T follicular helper cell (primary cell): ENCODE measurements at regions not wholly inside any gene's neighbourhood (a gene's known extent, or its start where the extent isn't known, plus 50 kb on each side); places are given as distances from the start of the nearest gene placed in this dataset.

Experiments
- DNase-seq: peaks from one replicate; pipeline ENCODE4 v3.0.0-alpha.2; 2020; ENCODE audit warnings: low read depth

DNA sequence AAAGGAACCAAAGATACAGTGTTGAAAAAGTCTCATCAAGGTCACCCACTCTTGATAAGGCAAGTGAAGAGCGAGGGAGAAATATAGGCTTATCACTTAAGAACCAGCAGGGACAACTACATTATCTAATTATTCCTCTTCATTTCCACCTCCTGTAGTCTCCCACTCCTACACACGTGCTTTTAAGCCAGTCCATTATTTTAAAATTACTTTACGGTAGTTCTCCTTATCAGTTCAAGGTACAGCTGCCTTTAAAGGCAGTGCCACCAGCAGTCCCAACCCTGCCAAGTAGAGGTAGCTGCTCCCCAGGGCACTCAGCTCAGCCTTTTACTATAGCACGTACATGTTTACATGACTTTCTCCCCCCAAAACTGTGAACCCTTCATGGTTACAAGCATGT, 161.5 kb upstream of the BLID start:
- DNase-seq = no peak

DNA sequence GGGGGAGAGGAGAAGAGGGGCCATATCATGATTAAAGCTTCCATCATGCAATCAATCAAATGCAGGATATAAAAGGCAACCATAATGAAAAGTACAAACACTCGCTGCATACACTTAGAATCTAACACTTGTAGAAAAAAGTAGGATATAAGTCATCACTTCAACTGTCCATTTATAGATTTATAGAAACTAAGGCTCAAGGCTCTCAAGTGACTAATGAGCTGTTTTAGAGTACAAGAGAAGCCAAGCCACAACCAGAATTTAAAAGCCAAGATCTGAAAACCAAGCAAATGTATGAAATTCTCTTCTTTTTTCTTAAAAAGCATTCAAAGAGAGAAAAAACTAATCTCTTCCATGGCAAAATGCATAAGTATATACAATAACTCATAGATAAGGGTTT, 160.2 kb upstream of the BLID start:
- DNase-seq = no peak

DNA sequence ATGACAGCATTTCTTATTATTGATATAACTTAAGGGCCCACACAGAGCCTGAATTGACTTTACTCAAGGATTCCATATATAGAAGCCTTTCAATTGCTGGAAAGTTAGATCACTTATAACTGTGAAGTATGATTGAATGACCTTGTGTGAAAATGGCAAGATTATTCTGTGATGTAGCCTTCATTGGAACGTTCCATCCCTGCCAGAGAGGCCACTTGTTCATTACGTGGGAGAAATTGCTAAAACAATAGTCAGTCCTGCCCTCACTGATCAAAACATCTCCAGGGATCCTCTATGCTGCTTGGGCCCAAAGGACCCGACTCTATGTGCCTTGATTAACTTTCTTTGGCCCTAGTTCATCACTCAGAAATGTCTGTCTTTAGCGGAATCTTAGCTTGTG, 159.5 kb upstream of the BLID start:
- no peak for DNase-seq

DNA sequence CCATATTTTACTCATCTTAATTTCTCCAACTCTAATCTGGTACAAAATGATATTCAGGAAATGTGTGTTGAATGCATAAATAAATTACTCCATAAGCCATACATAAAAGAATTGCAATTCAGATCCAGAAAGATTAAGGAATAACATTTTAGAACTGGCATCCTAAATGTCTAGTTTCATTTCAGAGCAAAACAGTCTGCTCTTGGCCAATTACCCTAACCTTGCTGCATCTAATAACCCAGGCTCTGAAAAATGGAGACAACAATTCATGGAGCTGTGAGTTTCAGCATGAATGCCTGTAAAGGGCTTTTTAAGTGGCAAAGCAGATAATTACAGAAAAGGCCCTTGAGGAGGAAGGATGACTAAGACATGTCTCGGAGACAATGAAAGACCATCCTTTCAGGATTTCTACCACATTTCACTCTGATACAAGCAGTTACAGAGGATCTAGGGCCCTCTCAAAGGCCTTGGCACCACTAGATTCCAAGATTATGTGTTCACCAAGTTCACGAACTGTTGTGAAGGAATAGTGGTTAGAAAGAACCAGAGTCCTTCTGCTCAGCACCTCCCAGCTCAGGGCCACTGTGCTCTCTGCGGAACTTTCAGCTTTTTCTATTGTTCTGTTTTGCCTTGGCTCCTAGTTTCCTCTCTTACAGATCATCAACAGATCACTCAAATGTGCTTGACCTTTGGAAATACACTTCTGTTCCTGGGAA, 157.6 kb upstream of the BLID start:
- DNase-seq = no peak

DNA sequence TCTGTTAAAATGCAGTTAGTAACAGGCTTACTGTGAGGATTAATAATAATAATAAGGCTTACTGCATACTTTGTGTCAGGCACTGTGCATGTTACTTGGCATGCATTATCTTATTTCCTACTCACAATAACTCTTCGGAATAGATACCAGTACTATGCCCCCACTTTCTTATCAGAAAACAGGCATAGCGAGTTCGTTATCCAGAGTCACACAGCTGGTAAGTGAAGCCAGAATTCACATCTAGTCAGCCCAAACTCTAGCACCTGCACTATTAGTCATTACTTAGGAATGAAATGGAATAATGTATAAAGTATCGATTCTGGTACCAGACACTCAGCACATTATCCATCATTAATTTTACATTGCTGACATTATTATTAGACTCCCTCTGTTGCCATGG, 155.7 kb upstream of the BLID start:
- no peak for DNase-seq

DNA sequence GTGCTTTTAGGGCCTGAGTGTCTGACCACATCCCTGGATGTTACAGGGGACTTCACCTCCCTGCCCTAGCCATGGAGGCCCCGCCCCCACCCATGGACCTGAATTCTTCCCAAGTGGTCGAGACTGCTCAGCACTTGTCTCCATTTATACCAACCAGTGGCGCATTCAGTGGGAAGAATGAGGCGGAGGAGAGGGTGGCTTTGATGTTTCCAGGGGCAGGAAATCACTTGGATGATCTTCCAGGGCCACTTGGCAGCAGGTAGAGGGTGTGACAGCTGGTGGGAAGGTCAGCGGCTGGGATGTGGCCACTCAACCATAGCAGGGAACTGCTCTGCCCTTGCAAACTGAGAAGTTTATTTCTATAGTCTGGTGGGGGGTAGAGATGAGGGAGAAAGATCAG, 155.1 kb upstream of the BLID start:
- DNase-seq = no peak

DNA sequence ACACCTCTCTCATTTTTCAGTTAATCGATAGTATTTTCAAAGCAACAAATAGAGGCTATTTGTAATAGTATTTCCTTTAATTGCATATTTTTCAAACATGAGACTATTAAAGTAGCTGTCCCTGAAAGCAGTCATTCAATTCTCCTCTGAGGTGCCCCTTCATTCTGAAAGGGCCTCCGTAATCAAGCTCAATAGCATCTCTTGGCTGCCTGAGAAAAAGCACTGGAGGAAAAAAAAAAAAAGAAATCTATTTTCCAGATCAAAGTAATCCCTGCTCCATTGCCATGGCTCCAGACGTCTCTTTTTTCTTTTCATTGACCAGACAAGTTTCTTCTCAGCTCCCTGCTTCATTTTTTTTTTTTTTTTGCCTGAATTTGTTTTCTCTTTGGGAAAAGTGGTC, 154.5 kb upstream of the BLID start:
- no peak for DNase-seq

DNA sequence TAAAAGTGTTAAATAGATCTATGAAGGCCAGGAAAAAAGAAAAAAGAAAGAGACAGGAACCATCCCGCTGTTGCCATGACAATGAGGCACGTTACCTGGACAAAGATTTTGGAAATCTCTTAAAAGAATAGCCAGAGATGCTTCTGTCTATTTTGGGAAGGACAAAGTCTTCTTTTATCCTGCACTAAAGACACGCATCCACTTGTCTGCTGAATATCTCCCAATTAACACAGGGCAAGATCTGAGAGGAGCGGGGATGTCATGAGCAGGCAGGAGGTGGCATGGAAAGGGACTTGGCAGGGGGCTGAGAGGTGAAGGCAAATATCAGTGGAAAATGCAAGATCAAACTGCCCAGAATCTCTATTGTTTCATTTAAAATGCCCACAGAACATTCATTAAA, 153.8 kb upstream of the BLID start:
- DNase-seq = no peak

DNA sequence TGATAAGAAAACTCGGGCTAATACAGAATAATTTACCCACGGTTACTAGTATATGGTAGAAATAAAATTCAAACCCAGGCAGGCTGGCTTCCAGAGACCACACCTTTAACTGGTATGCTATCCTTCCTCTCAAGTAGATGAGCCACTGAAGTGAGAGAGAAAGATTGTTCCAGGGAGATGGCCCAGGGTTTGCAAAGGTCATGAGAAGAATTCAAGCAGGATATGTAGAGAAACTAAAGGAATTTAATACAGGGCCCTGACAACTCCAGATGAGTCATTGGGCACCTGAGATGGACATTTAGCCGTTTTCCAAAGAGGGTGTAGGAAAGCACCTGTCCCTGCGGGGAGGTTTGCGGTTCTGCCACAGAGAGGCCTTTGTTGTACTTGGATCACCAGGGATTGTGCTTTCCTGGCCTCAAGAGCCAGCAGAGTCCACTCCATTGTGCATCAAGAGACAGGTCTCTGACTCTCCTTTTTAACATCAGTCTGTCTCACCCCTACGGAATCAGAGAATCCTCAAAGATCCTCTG, 152.7 kb upstream of the BLID start:
- no peak for DNase-seq

DNA sequence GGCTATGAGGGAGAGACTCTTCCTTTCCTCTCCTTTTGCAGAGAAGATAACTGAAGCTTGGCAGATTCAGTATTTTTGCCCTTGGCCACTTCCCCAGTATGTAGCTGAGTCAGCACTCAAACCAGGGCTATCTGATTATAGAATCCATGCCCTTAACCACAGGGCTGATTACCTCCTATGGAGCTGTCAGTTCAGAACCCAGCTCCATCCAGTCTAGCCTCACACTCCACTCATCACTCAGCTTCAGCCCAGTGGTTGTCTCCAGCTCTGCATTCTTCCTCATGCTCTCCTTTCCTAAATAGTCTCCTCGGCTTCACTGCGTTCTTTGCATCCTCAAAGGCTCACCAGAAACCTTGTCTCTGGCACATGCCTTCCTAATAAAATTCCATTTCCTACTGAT, 151.6 kb upstream of the BLID start:
- DNase-seq = no peak

DNA sequence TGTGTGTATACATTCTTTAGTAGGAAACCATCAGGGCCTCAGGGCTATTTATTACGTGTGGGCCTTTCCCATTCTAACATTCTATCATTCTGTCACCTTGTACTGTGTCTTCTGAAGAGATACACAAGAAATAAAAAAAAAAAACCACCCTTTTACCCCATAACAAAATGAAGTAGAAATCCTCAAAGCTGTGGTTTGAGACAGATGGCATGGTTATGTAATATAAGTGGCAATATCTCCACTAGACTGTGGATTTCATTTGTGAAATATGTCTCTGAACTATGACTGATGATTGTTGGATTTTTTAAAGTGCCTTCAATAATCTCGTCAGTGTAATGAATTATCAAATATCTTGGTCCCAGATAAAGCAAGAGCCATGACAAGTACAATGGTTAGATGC, 150.0 kb upstream of the BLID start:
- no peak for DNase-seq

DNA sequence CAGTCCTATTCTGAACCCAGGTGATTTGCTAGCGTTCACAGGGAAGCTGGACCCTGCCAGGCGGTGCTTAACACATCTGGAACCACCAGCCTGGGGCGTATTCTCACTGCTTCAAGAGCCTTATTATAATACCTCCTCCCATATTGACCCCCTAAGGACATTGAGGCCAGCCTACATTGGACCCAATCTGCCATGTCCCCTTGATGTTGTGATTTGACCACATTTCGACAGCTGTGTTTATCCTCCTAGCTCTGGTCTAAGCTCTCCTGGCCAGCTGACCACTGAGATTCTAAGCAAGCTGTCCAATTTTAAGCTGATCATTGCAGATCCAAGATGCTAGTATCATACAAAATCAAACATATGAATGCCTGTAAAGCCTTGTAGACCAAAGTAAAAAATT, 148.1 kb upstream of the BLID start:
- no peak for DNase-seq

DNA sequence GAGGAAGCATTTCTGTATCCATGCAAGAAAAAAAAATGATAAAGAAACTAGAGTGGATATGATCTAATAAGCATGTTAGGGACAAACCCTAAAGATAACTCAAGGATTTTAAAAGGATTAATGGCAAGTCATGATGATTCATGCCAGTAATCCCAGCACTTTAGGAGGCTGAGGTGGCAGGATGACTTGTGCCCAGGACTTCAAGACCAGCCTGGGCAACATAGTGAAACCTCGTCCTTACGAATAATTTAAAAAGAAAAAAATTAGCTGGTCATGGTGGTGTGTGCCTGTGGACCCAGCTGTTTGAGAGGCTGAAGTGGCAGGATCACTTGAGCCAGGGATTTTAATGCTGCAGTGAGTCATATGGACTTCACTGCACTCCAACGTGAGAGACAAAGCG, 145.5 kb upstream of the BLID start:
- no peak for DNase-seq

DNA sequence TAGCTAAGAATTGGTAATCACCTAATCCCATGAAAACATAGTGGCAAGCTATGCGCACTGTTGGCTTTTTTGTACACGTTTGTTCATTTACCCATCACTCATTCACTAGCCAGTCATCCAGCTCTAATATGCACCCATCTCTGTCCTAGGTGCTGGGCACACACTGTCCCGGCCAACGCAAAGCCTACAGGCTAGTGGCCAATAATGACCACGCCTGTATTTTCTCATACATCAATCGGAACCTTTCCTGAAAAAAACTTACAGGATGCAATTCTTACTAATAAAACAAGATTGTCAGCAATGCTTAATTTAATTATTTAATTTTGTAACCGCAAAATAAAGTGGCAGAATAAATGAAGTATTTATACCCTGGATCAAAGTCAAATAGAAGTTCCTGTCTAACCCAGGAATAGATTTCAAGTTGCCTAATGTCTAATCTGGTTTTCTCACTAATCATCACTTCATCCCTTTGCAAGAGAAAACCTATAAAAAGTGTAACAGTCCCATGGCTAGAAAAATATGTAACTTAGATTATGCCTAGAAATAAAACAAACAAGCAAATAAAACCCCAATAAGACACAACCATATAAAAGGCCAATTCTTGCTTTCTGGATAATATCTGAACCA, 143.3 kb upstream of the BLID start:
- DNase-seq = no peak

DNA sequence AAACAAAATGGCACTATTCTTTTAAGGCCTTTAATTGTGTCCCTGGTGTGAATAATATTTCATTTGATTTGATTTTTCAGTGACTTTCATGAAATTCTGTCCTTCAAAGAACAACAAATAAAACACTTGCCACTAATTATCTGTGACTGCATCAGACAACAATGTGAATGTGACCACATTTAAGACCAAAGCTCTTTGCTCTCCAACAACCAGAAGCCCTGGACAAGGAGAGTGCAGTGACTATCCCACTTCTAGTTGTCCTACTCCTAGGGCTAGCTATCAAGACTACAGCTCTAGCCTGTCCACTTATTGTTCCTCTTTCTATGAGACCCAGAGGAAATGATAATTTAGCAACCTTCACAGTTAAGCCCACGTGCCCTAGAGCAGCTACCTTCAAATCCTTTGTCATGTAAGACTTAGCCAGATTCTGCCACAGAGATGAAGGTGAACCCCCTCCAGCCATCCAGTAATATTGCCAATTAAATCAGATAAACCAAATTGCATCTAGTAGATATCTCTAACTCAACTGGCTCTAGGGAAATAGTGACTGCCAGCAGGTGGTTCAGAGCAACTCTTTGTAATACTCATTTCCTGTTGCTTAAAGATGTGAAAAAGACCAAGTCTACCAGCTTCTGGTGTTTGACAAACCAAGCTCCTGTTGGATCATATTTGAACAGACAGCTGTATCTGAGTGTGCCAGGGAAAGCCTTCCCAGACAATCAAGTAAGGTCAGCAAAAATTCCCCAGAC, 142.6 kb upstream of the BLID start:
- DNase-seq = no peak

DNA sequence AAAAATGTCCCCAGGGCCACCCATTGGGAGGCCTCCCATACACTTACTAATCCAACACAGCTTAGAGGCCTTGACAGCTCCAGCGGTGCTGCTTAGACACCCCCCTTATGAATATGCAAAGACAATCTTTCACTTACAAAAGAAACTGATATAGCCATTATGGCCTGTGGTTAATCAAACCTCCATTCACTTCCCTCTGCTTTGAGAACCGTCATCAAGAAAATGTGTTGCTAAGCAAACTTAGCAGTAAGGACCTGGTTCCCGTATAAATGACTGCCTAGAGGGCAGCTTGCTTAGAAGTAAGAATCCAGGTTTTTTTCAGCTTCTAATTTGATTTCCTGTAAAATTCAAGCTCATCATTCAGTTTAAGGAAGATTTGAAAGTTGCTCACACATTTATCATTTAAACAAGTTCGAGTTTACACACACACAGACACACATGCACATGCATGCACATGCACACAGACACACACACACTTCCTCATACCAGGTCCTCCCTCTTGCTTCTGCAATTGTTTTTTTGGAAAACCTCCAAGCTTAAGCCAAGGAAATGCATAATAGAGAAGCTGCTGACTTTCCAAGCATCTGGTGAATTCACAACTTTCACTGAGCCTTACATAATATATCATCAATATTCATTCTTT, 137.7 kb upstream of the BLID start:
- no peak for DNase-seq

DNA sequence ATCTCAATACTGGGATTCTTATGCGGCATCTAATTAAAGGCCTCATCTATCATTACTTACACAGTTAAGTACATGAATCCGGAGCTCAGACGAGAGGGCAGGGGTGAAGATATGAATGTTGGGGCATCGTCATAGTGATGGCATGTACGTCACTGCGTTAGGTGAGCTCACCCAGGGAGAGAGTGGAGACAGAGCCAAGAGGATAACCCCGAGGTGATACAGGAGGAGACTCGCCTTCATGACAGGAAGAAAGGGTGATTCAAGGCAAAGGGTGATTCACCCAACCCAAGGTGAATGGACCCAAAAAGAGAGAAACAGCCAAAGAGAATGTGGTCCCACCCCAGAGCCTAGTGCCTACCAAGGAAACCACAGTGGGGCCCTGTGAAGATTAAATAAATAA, 132.9 kb upstream of the BLID start:
- DNase-seq = no peak

DNA sequence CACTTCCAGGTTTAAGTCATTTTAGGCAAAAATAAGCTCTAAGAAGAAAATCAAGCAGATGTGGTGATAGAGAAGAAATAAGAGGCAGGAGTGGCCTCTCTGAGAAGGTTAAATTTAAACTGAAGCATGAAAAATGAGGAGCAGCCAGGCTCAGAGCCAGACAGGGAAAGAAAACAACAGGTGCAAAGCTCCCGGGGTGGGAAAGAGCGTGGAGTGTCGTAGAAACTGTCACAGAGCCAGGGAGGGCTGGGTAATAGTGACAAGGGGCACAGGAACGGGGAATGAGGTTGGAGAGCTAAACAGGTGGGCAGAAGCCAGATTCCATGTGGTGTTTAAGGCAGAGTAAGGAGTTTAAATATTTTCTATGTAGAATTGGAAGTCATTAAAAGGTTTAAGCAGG, 132.1 kb upstream of the BLID start:
- no peak for DNase-seq

DNA sequence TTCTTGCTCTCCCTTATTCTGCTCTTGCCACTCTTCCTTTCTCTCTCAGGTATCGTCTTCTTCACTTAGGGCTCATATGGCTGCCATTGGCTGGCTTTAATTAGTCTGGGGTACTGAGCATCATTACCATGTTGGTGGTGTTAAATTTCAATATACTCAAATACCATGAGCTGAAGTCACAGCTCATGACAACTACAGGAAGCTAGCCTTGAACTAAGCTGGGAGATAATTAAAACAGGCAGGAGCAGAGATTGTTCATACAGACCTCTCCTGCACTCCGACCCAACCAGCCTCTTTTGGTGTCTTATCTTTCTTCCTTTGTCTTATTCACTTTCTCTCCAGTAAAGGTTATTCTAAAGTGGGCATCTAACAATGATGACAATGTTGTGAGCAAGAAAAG, 130.9 kb upstream of the BLID start:
- DNase-seq = no peak

DNA sequence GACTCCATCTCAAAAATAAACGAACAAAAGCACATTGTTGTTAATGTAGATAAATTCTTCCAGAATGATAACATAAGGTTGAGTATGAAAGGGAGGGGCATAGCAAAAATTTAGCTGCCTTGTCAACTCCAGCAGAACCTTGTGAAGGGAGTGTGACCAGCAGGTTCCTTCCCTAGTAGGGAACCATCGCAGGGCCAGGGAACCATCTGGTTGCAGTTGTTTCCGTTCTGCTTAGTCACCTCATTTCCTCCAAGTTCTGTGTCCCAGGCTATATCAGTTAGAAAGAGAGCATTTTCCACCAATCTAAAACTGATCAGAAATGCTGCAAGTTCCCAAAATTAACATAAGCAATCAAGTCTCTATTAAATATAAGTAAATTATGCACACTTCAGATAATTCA, 126.7 kb upstream of the BLID start:
- DNase-seq = no peak

DNA sequence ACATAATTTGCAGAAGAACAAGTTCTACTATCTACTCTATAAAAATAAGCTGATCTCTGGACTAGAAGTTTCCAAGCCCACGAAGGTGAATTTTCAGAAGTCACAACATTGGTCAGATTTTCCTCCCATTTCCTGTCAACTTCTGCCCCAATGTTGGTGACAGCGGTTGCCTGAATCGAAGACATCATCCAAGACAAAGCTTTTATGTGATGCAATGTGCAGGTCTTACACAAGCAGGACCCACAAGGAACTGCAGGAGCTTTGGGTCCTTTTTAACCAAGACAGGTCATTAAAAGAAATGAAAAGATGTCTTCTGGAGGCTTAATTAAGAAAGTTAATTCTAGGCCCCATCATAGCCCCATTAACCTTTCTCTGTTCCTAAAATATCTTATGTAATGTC, 125.6 kb upstream of the BLID start:
- DNase-seq = no peak

DNA sequence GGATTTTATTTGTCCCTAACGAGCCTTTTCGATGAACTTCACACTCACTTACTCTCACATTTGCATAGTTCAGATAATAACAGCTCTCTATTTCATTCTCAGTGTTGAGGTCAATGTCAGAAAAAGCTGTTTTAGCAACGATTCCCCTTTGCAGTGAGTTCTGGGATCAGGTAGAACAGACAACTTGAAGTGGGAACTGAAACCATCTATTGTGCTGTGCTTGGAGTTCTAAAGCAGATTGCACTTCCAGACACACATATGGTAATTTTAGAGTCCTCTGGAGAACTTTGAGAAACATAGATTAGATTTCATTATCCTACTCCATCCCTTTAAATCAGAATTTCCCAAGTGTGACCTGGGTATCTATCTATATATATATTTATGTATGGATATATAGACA, 124.6 kb upstream of the BLID start:
- no peak for DNase-seq

DNA sequence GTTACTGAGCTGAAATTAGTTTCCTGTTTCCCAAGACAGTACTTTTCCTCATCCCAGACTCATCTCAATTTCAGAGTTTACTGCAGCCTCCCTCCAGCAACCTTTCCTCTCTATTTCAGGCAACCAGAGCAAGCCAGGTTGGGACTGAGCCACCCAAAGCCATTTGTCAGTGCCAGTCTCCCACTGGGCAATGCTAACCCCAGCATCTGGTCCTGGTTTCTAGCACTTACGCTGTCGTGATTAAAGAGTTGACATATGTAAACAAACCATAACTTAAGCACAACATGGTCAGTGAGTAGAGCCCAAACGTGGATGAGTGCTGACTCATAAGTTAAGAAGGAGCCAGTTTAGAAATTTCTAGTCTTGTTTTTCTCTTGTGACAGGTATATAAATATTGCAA, 119.6 kb upstream of the BLID start:
- no peak for DNase-seq
